ENCODE measurements at regions not wholly inside any gene's neighbourhood (a gene's known extent, or its start where the extent isn't known, plus 50 kb on each side); places are given as distances from the start of the nearest gene placed in this dataset.

- no peak for TF ChIP-seq TAF1 (conservative IDR thresholded peaks at IDR 0.05)
- TF ChIP-seq, protein P1, sequence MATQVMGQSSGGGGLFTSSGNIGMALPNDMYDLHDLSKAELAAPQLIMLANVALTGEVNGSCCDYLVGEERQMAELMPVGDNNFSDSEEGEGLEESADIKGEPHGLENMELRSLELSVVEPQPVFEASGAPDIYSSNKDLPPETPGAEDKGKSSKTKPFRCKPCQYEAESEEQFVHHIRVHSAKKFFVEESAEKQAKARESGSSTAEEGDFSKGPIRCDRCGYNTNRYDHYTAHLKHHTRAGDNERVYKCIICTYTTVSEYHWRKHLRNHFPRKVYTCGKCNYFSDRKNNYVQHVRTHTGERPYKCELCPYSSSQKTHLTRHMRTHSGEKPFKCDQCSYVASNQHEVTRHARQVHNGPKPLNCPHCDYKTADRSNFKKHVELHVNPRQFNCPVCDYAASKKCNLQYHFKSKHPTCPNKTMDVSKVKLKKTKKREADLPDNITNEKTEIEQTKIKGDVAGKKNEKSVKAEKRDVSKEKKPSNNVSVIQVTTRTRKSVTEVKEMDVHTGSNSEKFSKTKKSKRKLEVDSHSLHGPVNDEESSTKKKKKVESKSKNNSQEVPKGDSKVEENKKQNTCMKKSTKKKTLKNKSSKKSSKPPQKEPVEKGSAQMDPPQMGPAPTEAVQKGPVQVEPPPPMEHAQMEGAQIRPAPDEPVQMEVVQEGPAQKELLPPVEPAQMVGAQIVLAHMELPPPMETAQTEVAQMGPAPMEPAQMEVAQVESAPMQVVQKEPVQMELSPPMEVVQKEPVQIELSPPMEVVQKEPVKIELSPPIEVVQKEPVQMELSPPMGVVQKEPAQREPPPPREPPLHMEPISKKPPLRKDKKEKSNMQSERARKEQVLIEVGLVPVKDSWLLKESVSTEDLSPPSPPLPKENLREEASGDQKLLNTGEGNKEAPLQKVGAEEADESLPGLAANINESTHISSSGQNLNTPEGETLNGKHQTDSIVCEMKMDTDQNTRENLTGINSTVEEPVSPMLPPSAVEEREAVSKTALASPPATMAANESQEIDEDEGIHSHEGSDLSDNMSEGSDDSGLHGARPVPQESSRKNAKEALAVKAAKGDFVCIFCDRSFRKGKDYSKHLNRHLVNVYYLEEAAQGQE (IDR thresholded peaks at IDR 0.05): no peak
- TF ChIP-seq, protein P2, sequence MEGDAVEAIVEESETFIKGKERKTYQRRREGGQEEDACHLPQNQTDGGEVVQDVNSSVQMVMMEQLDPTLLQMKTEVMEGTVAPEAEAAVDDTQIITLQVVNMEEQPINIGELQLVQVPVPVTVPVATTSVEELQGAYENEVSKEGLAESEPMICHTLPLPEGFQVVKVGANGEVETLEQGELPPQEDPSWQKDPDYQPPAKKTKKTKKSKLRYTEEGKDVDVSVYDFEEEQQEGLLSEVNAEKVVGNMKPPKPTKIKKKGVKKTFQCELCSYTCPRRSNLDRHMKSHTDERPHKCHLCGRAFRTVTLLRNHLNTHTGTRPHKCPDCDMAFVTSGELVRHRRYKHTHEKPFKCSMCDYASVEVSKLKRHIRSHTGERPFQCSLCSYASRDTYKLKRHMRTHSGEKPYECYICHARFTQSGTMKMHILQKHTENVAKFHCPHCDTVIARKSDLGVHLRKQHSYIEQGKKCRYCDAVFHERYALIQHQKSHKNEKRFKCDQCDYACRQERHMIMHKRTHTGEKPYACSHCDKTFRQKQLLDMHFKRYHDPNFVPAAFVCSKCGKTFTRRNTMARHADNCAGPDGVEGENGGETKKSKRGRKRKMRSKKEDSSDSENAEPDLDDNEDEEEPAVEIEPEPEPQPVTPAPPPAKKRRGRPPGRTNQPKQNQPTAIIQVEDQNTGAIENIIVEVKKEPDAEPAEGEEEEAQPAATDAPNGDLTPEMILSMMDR (IDR thresholded peaks at IDR 0.05; ENCODE audit: low read depth, low read length, missing input control): no peak
- TF ChIP-seq, protein P3, sequence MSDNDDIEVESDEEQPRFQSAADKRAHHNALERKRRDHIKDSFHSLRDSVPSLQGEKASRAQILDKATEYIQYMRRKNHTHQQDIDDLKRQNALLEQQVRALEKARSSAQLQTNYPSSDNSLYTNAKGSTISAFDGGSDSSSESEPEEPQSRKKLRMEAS (IDR thresholded peaks at IDR 0.05): no peak
- TF ChIP-seq GABPA (IDR thresholded peaks at IDR 0.05 in 1 of 2, conservative IDR thresholded peaks at IDR 0.05 in 1 of 2): no peak
- no peak for TF ChIP-seq NR2F2 (IDR thresholded peaks at IDR 0.05)
- TF ChIP-seq RAD21 (IDR thresholded peaks at IDR 0.05): no peak
- TF ChIP-seq, protein P4, sequence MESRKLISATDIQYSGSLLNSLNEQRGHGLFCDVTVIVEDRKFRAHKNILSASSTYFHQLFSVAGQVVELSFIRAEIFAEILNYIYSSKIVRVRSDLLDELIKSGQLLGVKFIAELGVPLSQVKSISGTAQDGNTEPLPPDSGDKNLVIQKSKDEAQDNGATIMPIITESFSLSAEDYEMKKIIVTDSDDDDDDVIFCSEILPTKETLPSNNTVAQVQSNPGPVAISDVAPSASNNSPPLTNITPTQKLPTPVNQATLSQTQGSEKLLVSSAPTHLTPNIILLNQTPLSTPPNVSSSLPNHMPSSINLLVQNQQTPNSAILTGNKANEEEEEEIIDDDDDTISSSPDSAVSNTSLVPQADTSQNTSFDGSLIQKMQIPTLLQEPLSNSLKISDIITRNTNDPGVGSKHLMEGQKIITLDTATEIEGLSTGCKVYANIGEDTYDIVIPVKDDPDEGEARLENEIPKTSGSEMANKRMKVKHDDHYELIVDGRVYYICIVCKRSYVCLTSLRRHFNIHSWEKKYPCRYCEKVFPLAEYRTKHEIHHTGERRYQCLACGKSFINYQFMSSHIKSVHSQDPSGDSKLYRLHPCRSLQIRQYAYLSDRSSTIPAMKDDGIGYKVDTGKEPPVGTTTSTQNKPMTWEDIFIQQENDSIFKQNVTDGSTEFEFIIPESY (IDR thresholded peaks at IDR 0.05): no peak
- TF ChIP-seq, protein P5, sequence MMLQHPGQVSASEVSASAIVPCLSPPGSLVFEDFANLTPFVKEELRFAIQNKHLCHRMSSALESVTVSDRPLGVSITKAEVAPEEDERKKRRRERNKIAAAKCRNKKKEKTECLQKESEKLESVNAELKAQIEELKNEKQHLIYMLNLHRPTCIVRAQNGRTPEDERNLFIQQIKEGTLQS (IDR thresholded peaks at IDR 0.05): no peak
- TF ChIP-seq JUND (IDR thresholded peaks at IDR 0.05): no peak
- TF ChIP-seq YY1 (IDR thresholded peaks at IDR 0.05): no peak
- no peak for TF ChIP-seq RXRA (IDR thresholded peaks at IDR 0.05)
- TF ChIP-seq SP1 (IDR thresholded peaks at IDR 0.05): no peak
- TF ChIP-seq EGR1 (IDR thresholded peaks at IDR 0.05; ENCODE audit: low read depth in 2 of 2): no peak
Measured at GRCh38 chr11:87736928-87737327, 438.3 kb downstream of the RAB38 start.

All from liver (tissue), 3 donors.